ENCODE measurements at regions not wholly inside any gene's neighbourhood (a gene's known extent, or its start where the extent isn't known, plus 50 kb on each side); places are given as distances from the start of the nearest gene placed in this dataset.

DNA sequence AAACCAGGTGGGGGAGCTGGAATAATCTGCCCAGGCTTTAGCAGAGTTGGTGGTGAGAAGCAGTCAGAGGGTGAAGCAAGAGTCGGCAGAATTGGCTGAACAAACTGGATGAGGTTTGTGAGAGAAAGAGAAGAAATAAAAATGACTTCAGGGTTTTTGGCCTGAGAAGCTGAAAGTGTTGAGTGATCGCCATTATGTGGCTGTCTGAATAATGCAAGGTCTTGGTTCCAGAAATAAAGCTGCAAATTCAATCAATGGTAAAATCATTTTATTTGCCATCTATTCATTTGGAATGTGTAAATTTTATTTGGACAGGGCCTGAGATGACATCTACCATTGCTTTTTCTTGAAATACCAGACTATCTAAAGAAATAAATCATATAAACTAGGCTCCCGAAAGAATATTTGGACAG lies 50.4 kb upstream of the DAB2 start:
- TF ChIP-seq, protein P1, sequence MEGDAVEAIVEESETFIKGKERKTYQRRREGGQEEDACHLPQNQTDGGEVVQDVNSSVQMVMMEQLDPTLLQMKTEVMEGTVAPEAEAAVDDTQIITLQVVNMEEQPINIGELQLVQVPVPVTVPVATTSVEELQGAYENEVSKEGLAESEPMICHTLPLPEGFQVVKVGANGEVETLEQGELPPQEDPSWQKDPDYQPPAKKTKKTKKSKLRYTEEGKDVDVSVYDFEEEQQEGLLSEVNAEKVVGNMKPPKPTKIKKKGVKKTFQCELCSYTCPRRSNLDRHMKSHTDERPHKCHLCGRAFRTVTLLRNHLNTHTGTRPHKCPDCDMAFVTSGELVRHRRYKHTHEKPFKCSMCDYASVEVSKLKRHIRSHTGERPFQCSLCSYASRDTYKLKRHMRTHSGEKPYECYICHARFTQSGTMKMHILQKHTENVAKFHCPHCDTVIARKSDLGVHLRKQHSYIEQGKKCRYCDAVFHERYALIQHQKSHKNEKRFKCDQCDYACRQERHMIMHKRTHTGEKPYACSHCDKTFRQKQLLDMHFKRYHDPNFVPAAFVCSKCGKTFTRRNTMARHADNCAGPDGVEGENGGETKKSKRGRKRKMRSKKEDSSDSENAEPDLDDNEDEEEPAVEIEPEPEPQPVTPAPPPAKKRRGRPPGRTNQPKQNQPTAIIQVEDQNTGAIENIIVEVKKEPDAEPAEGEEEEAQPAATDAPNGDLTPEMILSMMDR (IDR thresholded peaks at IDR 0.05), result no peak
- no peak for TF ChIP-seq POLR2A (IDR thresholded peaks at IDR 0.05)
